HG02678 (cell line): ENCODE measurements at regions not wholly inside any gene's neighbourhood (a gene's known extent, or its start where the extent isn't known, plus 50 kb on each side); places are given as distances from the start of the nearest gene placed in this dataset.

Source experiments
- ATAC-seq: cut with Tn5 transposase; IDR thresholded peaks from one replicate; pipeline ENCODE4 v1.9.1; 2021; ENCODE audit warnings: mild to moderate bottlenecking, moderate library complexity; ENCODE audit not compliant: unreplicated experiment

DNA sequence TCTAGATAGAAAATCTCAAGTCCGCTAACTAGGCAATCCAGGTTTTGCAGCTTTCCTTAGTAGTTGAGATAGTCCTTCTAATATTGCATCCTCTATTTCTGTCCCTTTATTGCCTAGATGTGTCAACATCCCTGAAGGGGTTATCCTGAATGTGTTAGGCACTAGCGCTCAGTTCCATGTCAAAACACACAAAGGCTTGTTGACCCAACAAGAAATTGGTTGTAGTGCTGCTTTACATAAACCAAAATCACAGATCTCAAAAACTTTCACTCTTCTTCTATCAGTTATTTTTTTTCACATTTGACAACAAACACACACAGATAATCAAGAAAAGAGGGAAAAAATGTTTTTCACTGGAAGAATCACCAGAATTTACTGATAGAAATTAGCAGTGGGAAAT lies 51.4 kb upstream of the SOX2 start:
- ATAC-seq = no peak

GRCh38 chr3:181637456-181637855 lies 74.3 kb upstream of the SOX2 start:
- ATAC-seq = no peak

GRCh38 chr3:181637056-181637455 lies 74.7 kb upstream of the SOX2 start:
- no peak for ATAC-seq

DNA sequence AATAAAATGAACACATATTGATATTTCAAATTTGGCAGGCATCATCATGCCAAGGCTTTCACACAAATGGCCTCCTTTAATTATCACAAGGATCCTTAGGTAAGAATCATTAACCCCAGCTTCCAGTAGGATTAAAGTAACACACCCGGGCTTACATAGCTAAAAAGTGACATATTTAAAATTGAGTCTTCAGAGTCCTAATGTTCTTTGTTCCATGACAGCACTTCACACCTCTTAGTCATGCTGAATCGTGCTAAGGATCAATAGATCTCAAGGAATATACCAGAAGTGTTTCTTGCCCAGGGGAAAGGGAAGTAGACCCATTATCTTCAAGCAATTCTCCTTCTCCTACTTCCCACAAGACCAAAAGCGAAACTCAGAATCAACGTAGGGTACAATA lies 76.6 kb upstream of the SOX2 start:
- ATAC-seq = no peak

GRCh38 chr3:181633556-181633955 lies 78.2 kb upstream of the SOX2 start:
- no peak for ATAC-seq

DNA sequence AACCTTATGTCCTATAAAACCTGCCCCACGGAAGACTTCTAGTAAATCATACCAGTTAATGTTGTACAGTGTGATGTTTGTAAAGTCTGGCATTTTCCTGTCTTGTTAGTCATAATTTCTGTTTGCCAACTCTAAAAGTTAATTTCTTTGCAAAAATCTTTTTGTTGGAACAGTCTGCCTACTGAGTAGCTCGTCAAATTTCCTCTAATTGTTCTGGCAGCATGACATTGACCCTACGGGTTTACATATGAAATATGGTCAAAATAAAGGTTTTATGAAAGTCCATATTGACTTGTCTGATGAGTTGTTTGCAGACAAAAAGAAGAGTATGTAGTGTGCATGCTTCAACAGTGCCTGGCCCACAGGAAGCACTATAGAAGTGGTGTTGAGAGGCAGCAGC lies 79.8 kb upstream of the SOX2 start:
- ATAC-seq = no peak

GRCh38 chr3:181630853-181631252 lies 80.9 kb upstream of the SOX2 start:
- no peak for ATAC-seq

GRCh38 chr3:181629711-181630110 lies 82.0 kb upstream of the SOX2 start:
- ATAC-seq = no peak

- ATAC-seq = no peak
Measured at GRCh38 chr3:181629029-181629428, 82.7 kb upstream of the SOX2 start.

GRCh38 chr3:181628384-181628783 lies 83.3 kb upstream of the SOX2 start:
- no peak for ATAC-seq

- no peak for ATAC-seq
Measured at GRCh38 chr3:181626036-181626435, 85.7 kb upstream of the SOX2 start.

DNA sequence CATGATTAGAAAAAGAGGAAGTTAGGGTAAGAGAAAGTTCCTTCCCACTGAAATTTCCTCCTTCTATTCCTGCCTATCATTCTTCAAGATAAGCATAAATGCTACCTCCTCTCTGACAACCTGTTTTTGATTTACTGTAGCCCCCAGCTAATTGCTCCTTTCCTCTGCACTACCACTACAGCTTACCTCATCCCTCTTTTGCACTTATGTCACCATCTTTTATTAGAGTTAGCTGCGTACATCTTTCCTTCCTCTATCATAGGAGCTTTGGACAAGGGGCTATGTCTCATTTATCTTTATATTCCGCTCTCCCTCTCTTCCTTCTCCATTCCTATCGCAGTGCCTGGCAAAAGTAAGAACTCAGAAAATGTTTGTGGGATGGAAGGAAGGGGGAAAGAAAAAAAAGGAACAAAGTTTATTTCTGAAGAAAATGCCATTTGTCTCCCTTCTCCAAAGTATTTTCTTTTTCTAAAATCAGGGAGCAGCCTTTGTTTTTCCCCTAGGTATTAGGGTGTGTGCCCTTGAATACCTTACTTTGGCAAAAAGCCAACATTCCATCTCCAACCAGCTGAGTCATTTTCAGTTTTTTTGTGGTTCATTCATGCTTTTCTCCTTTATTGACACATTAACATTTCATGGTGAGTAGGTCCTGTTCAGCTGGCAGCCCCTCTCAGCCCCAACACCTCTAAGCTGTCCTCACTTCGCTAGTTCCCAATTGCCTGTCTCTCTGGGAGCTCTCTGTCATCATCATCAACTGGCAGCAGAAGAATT lies 87.6 kb upstream of the SOX2 start:
- no peak for ATAC-seq

DNA sequence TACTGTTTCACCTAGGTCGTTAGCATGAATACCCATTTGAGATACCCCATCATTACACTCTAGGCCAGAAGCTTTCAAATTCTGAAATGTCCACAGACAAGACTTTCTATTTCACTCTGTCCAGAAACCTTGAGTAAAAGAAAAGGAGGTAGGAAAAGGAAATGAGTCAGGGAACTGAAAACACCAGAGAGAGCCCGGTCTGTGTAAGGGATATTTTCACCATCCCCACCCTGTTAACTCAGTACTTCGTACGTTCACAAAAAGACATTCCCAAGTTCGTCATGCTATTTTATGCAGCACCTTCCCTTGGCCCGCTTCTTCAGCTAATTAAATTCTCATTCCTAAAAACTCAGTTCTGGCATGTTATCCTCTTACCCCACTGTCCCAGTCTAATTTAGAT lies 89.4 kb upstream of the SOX2 start:
- no peak for ATAC-seq

GRCh38 chr3:181619897-181620296 lies 91.8 kb upstream of the SOX2 start:
- no peak for ATAC-seq

DNA sequence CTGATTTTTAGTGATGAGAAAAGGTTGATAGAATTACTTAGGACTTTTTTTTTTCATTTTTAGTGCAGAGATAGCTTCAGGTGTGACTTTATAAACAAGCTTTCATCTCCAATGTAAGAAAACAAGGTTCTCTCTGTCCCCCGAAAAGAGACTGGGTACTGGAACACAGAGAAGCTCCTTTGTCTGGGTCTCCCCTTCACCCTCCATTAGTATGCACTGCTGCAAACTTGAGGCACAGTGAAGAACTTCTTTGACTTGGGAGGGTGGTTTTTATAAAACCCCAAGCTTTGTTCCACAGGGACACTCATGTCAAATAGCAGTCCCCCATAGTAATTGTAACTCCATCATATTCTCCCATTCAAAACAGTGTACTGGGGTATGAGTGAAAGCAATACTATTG lies 93.5 kb upstream of the SOX2 start:
- ATAC-seq = no peak

- no peak for ATAC-seq
Measured at GRCh38 chr3:181616088-181617070, 95.3 kb upstream of the SOX2 start.

GRCh38 chr3:181615666-181616065 lies 96.1 kb upstream of the SOX2 start:
- no peak for ATAC-seq

- no peak for ATAC-seq
Measured at GRCh38 chr3:181614878-181615277, 96.8 kb upstream of the SOX2 start.

DNA sequence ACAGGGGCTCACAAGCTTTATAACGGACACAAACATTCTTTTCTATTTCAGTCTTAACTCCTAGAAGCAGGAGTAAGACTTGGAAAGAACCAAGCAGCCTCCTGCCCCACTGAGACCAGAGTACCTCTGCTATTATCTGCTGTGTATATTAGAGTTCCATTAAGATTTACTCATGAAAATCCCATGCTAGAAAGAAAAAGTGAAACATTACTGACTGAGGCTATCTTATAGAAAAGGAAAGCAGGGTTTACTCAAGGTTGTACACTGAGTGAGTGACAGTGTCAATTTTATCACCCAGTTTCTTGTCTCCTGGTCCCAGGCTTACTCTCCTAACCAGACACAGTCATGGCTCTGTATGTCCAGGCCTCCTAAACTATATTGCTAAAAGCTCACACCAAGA lies 97.9 kb upstream of the SOX2 start:
- no peak for ATAC-seq

GRCh38 chr3:181613191-181613590 lies 98.5 kb upstream of the SOX2 start:
- no peak for ATAC-seq

GRCh38 chr3:181610973-181611265 lies 100.8 kb upstream of the SOX2 start:
- ATAC-seq = no peak
